Mucosa of descending colon (tissue), 3 donors: ENCODE measurements at regions not wholly inside any gene's neighbourhood (a gene's known extent, or its start where the extent isn't known, plus 50 kb on each side); places are given as distances from the start of the nearest gene placed in this dataset.

Source experiments
- ATAC-seq: fragments of 200-7000 bp; cut with Tn5 transposase; one replicate; pipeline ENCODE4 v1.9.1; 2020; ENCODE audit warnings: mild to moderate bottlenecking, moderate library complexity
- DNase-seq, 3 donors: peaks; one replicate each; pipeline ENCODE4 v3.0.0-alpha.2; 2020
- H3K36me3 ChIP-seq: fragments of 200-600 bp; one replicate; pipeline ENCODE4 v1.8.0; 2021; ENCODE audit warnings: low read depth, mild to moderate bottlenecking
- H3K4me1 ChIP-seq: fragments of 200-600 bp; one replicate; pipeline ENCODE4 v1.8.0; 2021; ENCODE audit warnings: low read depth, mild to moderate bottlenecking
- H3K4me3 ChIP-seq: fragments of 200-600 bp; one replicate; pipeline ENCODE4 v1.8.0; 2021; ENCODE audit warnings: mild to moderate bottlenecking
- H3K9me3 ChIP-seq: fragments of 200-600 bp; one replicate; pipeline ENCODE4 v1.8.0; 2021; ENCODE audit warnings: mild to moderate bottlenecking
- intact Hi-C, 2 donors: fragments of 100-400 bp; cut with DNase I in 1 of 2; cut with micrococcal nuclease in 1 of 2; formaldehyde crosslinking; loops; one replicate each; pipeline versions ENCODE4 v1.11.0 to v1.11.1; 2022; cut with DNase I, micrococcal nuclease
- TF ChIP-seq, protein P1 (sequence below): fragments of 200-600 bp; IDR thresholded peaks from one replicate; pipeline ENCODE4 v1.8.0; 2022; ENCODE audit warnings: antibody characterized with exemption, mild to moderate bottlenecking
- donor health status: DM: no; HTN: no; CAD: no; lungs with moderate emphysema.
- donor health status: DM: no; HTN: no; CAD: no.
- donor health status: DM: no; HTN: yes; CAD: no.

- Histone ChIP-seq H3K9me3 (no peaks in the 10 kb centered on the region), H3K4me1 (no peaks in the 10 kb centered on the region), H3K36me3 (no peaks in the 10 kb centered on the region), H3K4me3 (no peak overlapping the region)
- TF ChIP-seq, protein P1, sequence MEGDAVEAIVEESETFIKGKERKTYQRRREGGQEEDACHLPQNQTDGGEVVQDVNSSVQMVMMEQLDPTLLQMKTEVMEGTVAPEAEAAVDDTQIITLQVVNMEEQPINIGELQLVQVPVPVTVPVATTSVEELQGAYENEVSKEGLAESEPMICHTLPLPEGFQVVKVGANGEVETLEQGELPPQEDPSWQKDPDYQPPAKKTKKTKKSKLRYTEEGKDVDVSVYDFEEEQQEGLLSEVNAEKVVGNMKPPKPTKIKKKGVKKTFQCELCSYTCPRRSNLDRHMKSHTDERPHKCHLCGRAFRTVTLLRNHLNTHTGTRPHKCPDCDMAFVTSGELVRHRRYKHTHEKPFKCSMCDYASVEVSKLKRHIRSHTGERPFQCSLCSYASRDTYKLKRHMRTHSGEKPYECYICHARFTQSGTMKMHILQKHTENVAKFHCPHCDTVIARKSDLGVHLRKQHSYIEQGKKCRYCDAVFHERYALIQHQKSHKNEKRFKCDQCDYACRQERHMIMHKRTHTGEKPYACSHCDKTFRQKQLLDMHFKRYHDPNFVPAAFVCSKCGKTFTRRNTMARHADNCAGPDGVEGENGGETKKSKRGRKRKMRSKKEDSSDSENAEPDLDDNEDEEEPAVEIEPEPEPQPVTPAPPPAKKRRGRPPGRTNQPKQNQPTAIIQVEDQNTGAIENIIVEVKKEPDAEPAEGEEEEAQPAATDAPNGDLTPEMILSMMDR, result no peak
- intact Hi-C loops, result no loop called here
- DNase-seq (no peak), ATAC-seq (no peak)
Observed at GRCh38 chrX:103441878-103442535, 65.7 kb downstream of the BEX3 start.

DNA sequence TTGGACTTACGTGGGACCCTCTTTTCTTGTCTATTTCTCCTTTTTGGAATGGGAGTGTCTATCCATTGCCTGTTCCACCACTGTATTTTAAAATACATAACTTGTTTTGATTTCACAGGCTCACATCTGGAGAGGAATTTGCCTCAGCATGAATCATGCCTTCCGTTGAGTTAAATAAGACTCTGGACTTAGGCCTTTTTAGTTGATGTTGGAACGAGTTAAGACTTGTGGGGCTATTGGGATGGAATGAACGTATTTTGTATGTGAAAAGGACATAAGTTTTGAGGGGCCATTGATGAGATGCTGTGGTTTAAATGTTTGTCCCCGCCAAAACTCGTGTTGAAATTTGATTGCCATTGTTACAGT, 66.2 kb downstream of the BEX3 start:
- intact Hi-C loops, result no loop called here
- no peak for DNase-seq
- Histone ChIP-seq H3K4me3 (no peak overlapping the region), H3K9me3 (no peaks in the 10 kb centered on the region), H3K4me1 (no peaks in the 10 kb centered on the region), H3K36me3 (no peaks in the 10 kb centered on the region)
- no peak for ATAC-seq
- TF ChIP-seq, protein P1, result no peak

- ATAC-seq, result no peak
Observed at GRCh38 chrX:103446665-103447302, 70.4 kb downstream of the BEX3 start.

More at GRCh38 chrX:103446665-103447302, 70.4 kb downstream of the BEX3 start:
- no peaks in the 10 kb centered on the region for H3K4me1 ChIP-seq
- no peak overlapping the region for H3K4me3 ChIP-seq
- H3K36me3 ChIP-seq, result no peaks in the 10 kb centered on the region
- intact Hi-C loops, result no loop called here
- H3K9me3 ChIP-seq, result no peaks in the 10 kb centered on the region
- TF ChIP-seq, protein P1, result no peak
- DNase-seq, result no peak
